Keratinocyte (primary cell): ENCODE measurements at regions not wholly inside any gene's neighbourhood (a gene's known extent, or its start where the extent isn't known, plus 50 kb on each side); places are given as distances from the start of the nearest gene placed in this dataset.

ENCODE experiments used
- CTCF ChIP-seq, 3 experiments: IDR thresholded peaks in 1 of 3; conservative IDR thresholded peaks in 1 of 3; optimal IDR thresholded peaks in 1 of 3; 2 replicates in 2 of 3; 3 replicates in 1 of 3; pipeline versions ENCODE3 to v1.5.1; 2011; ENCODE audit warnings: low read length in 3 of 3, mild to moderate bottlenecking in 3 of 3, moderate library complexity in 2 of 3, control low read depth in 1 of 3, inconsistent platforms in 1 of 3; ENCODE audit not compliant: insufficient read depth in 2 of 3; ENCODE audit errors: extremely low read depth in 1 of 3
- EZH2 ChIP-seq: IDR thresholded peaks from one replicate; pipeline ENCODE4 v1.6.1; 2012; ENCODE audit warnings: inconsistent platforms, mild to moderate bottlenecking, low read length, moderate library complexity

GRCh38 chr18:76581261-76581660 is 86.2 kb upstream of the ZNF516 start:
- TF ChIP-seq CTCF (optimal IDR thresholded peaks at IDR 0.05 in 1 of 3, IDR thresholded peaks at IDR 0.05 in 1 of 3, conservative IDR thresholded peaks at IDR 0.05 in 1 of 3; ENCODE audit: extremely low read depth in 1 of 3, insufficient read depth in 2 of 3, low read length in 3 of 3) (no peak), EZH2 (no peak)
